ENCODE measurements at regions not wholly inside any gene's neighbourhood (a gene's known extent, or its start where the extent isn't known, plus 50 kb on each side); places are given as distances from the start of the nearest gene placed in this dataset.

DNA sequence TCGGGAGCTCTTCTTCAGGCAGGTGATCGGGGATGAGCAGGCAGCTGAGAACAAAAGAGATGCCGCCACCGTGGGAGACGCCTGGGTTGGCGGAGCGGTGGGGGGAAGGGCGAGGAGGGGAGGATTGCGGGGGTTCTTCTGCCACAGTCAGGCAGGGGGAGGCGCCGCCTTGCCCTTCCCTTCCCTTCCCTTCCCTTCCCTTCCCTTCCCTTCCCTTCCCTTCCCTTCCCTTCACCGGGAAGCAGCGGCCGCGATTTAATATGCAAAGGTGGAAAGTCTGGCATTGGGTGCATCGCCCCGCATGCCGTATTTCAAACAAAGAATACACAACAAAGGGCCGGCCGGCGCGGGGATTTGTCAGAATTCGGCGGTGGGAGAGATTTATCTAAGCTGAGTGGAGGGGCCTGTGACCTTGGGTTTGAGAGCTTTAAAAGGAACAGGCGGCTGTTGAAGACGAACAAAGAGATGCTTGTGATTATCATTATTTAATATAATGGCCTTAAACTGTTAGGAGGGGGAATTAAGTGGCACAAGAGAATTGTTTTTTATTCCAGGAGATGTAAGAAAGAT is 262.3 kb upstream of the TNRC6C start:
- no peak for TF ChIP-seq POLR2A (IDR thresholded peaks at IDR 0.05)
- TF ChIP-seq, protein P1, sequence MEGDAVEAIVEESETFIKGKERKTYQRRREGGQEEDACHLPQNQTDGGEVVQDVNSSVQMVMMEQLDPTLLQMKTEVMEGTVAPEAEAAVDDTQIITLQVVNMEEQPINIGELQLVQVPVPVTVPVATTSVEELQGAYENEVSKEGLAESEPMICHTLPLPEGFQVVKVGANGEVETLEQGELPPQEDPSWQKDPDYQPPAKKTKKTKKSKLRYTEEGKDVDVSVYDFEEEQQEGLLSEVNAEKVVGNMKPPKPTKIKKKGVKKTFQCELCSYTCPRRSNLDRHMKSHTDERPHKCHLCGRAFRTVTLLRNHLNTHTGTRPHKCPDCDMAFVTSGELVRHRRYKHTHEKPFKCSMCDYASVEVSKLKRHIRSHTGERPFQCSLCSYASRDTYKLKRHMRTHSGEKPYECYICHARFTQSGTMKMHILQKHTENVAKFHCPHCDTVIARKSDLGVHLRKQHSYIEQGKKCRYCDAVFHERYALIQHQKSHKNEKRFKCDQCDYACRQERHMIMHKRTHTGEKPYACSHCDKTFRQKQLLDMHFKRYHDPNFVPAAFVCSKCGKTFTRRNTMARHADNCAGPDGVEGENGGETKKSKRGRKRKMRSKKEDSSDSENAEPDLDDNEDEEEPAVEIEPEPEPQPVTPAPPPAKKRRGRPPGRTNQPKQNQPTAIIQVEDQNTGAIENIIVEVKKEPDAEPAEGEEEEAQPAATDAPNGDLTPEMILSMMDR (IDR thresholded peaks at IDR 0.05), result no peak
